CD4-positive, alpha-beta T cell (primary cell): ENCODE measurements at regions not wholly inside any gene's neighbourhood (a gene's known extent, or its start where the extent isn't known, plus 50 kb on each side); places are given as distances from the start of the nearest gene placed in this dataset.

ENCODE experiments used
- ATAC-seq: fragments of 200-7000 bp; cut with Tn5 transposase; one replicate; pipeline ENCODE4 v1.10.0; 2022; ENCODE audit warnings: mild to moderate bottlenecking; ENCODE audit not compliant: poor library complexity
- CTCF ChIA-PET: fragments of 350-600 bp; sonication (Branson Sonifier 250); formaldehyde crosslinking; loops from one replicate; lab custom pipeline; 2021; ENCODE audit warnings: antibody characterized with exemption, inconsistent platforms; lab: Charles Lee
- POLR2A ChIA-PET: fragments of 350-600 bp; sonication (Branson Sonifier 250); formaldehyde crosslinking; loops from one replicate; lab custom pipeline; 2021; ENCODE audit warnings: antibody characterized with exemption, inconsistent platforms; lab: Charles Lee
- DNase-seq, 14 experiments: peaks; one replicate each; pipeline ENCODE4 v3.0.0-alpha.2; 2013 to 2020; ENCODE audit warnings: mixed read lengths in 2 of 14
- H3K27ac ChIP-seq, 2 donors: one replicate each; pipeline versions ENCODE4 v1.5.1 to v1.7.0; 2013; ENCODE audit warnings: low read length in 2 of 2, low read depth in 1 of 2, mild to moderate bottlenecking in 1 of 2
- H3K27me3 ChIP-seq, 2 experiments: 1 replicate in 1 of 2; 2 replicates in 1 of 2; pipeline versions ENCODE4 v1.6.1 to v1.7.0; 2013; ENCODE audit warnings: low read length in 2 of 2, control low read depth in 1 of 2, mild to moderate bottlenecking in 1 of 2, moderate library complexity in 1 of 2; ENCODE audit not compliant: insufficient read depth in 2 of 2, control insufficient read depth in 1 of 2
- H3K36me3 ChIP-seq: one replicate; pipeline ENCODE4 v1.6.1; 2013; ENCODE audit warnings: low read length, control low read depth; ENCODE audit not compliant: insufficient read depth
- H3K4me1 ChIP-seq: one replicate; pipeline ENCODE4 v1.6.1; 2013; ENCODE audit warnings: low read length, control low read depth; ENCODE audit not compliant: insufficient read depth
- H3K4me3 ChIP-seq: one replicate; pipeline ENCODE4 v1.5.1; 2013; ENCODE audit warnings: mild to moderate bottlenecking, low read length, moderate library complexity
- H3K9me3 ChIP-seq, 2 experiments: 1 replicate in 1 of 2; 2 replicates in 1 of 2; pipeline versions ENCODE4 v1.6.1 to v1.7.0; 2013; ENCODE audit warnings: low read length in 2 of 2, mild to moderate bottlenecking in 2 of 2, control low read depth in 1 of 2, moderate library complexity in 1 of 2; ENCODE audit not compliant: control insufficient read depth in 1 of 2, insufficient read depth in 1 of 2
- H3K27ac Mint-ChIP-seq: one replicate; pipeline ENCODE4 v1.8.0; 2020; ENCODE audit warnings: mixed read lengths
- H3K27me3 Mint-ChIP-seq: one replicate; pipeline ENCODE4 v1.8.0; 2021; ENCODE audit warnings: mixed read lengths
- H3K36me3 Mint-ChIP-seq: one replicate; pipeline ENCODE4 v1.8.0; 2021; ENCODE audit warnings: low read depth, mixed read lengths
- H3K4me1 Mint-ChIP-seq: one replicate; pipeline ENCODE4 v1.8.0; 2021; ENCODE audit warnings: low read depth, mixed read lengths
- H3K4me3 Mint-ChIP-seq: one replicate; pipeline ENCODE4 v1.8.0; 2020; ENCODE audit warnings: mild to moderate bottlenecking, mixed read lengths
- H3K9me3 Mint-ChIP-seq: one replicate; pipeline ENCODE4 v1.8.0; 2020; ENCODE audit warnings: mixed read lengths
- intact Hi-C, 2 experiments: fragments of 100-400 bp; cut with DNase I in 1 of 2; cut with micrococcal nuclease in 1 of 2; formaldehyde crosslinking; loops; one replicate each; pipeline versions ENCODE4 v1.15.1 to v1.9.0; 2023 to 2025; cut with DNase I, micrococcal nuclease
- TF ChIP-seq, protein P1 (sequence below): fragments of 200-600 bp; IDR thresholded peaks from one replicate; pipeline ENCODE4 v1.8.0; 2022; ENCODE audit warnings: antibody characterized with exemption, mild to moderate bottlenecking

- Histone ChIP-seq H3K27ac (no peak overlapping the region), H3K9me3 (no peaks in the 10 kb centered on the region), H3K27me3 (peaks cover 3 to 5% of the 10 kb centered on the region in 2 experiments), H3K36me3 (no peaks in the 10 kb centered on the region), H3K4me1 (no peaks in the 10 kb centered on the region), H3K4me3 (no peak overlapping the region)
- Mint-ChIP-seq H3K27ac (no peak overlapping the region), H3K36me3 (no peaks in the 10 kb centered on the region), H3K4me1 (no peaks in the 10 kb centered on the region), H3K9me3 (no peaks in the 10 kb centered on the region), H3K4me3 (no peak overlapping the region), H3K27me3 (no peaks in the 10 kb centered on the region)
- ChIA-PET CTCF (no interaction called here), POLR2A (no interaction called here)
- no peak for DNase-seq
- intact Hi-C loops: no loop called here
- ATAC-seq: no peak
- TF ChIP-seq, protein P1, sequence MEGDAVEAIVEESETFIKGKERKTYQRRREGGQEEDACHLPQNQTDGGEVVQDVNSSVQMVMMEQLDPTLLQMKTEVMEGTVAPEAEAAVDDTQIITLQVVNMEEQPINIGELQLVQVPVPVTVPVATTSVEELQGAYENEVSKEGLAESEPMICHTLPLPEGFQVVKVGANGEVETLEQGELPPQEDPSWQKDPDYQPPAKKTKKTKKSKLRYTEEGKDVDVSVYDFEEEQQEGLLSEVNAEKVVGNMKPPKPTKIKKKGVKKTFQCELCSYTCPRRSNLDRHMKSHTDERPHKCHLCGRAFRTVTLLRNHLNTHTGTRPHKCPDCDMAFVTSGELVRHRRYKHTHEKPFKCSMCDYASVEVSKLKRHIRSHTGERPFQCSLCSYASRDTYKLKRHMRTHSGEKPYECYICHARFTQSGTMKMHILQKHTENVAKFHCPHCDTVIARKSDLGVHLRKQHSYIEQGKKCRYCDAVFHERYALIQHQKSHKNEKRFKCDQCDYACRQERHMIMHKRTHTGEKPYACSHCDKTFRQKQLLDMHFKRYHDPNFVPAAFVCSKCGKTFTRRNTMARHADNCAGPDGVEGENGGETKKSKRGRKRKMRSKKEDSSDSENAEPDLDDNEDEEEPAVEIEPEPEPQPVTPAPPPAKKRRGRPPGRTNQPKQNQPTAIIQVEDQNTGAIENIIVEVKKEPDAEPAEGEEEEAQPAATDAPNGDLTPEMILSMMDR: no peak
Measured at GRCh38 chr4:10320130-10320529, 137.1 kb downstream of the ZNF518B start.

DNA sequence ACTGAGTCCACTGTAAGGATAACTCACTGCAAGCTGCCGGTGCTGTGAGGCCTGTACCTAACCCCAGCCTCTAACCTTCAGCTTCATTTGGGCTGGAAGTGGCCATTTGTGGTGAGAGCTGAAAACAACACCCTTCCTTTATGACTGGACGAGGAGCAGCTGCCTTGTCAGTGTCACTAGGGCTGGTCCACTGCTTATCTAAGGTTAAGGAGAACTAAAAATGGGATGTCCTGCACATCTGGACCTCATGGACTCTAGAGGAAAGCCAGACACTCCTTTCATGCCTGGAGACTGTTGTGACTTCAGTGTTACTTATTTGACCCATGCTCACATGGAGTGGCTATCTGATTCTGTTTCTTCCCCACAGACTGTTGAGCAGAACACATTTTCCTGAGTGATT lies 139.9 kb downstream of the ZNF518B start:
- Mint-ChIP-seq H3K36me3 (no peaks in the 10 kb centered on the region), H3K4me3 (no peak overlapping the region), H3K9me3 (no peaks in the 10 kb centered on the region), H3K27me3 (no peaks in the 10 kb centered on the region), H3K27ac (no peak overlapping the region), H3K4me1 (no peaks in the 10 kb centered on the region)
- POLR2A ChIA-PET: interaction anchor here (1.1 kb wide), 1 partner anchor 200 kb away, joined by 3 read pairs; no protein-coding TSS in a partner anchor
- ATAC-seq: no peak
- no peaks in the 10 kb centered on the region for H3K9me3 ChIP-seq
- DNase-seq: no peak
- H3K27me3 ChIP-seq: peaks cover 2 to 3% of the 10 kb centered on the region in 2 experiments
- no peak overlapping the region for H3K27ac ChIP-seq
- no peaks in the 10 kb centered on the region for H3K36me3 ChIP-seq
- TF ChIP-seq, protein P1: no peak
- no peaks in the 10 kb centered on the region for H3K4me1 ChIP-seq
- intact Hi-C loops: no loop called here
- CTCF ChIA-PET: no interaction called here
- H3K4me3 ChIP-seq: no peak overlapping the region

DNA sequence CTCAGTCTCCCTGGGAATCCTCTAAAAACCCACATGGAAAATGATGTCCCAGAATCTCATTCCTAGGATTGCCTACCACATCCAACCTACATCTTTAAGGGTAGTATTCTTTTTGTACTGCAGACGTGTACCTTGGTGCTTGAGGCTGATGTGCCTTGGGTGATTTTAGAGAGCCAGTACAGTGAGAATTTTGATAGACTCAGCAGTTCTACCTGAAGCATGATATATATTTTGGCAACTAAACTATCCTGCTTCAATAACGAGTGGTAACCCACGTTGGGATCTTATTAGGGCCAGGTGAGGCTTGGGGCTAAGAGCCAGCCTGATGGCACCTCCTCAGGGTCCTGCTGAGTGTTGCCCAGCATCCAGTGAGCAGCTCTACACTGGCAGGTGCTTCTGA lies 140.4 kb downstream of the ZNF518B start:
- H3K36me3 Mint-ChIP-seq: no peaks in the 10 kb centered on the region
- no peak overlapping the region for H3K4me3 ChIP-seq
- H3K9me3 ChIP-seq: no peaks in the 10 kb centered on the region
- H3K27me3 ChIP-seq: peaks cover 0 to 1% of the 10 kb centered on the region in 2 experiments
- H3K27ac ChIP-seq: no peak overlapping the region
- no peaks in the 10 kb centered on the region for H3K4me1 Mint-ChIP-seq
- H3K9me3 Mint-ChIP-seq: no peaks in the 10 kb centered on the region
- POLR2A ChIA-PET: interaction anchor here (1.1 kb wide), 1 partner anchor 199 kb away, joined by 3 read pairs; no protein-coding TSS in a partner anchor
- no peaks in the 10 kb centered on the region for H3K36me3 ChIP-seq
- TF ChIP-seq, protein P1: no peak
- H3K27me3 Mint-ChIP-seq: no peaks in the 10 kb centered on the region
- CTCF ChIA-PET: no interaction called here
- H3K27ac Mint-ChIP-seq: no peak overlapping the region
- no peak for DNase-seq
- H3K4me3 Mint-ChIP-seq: no peak overlapping the region
- ATAC-seq: no peak
- H3K4me1 ChIP-seq: no peaks in the 10 kb centered on the region
- intact Hi-C loops: no loop called here
